GM21367 (cell line): ENCODE measurements at regions not wholly inside any gene's neighbourhood (a gene's known extent, or its start where the extent isn't known, plus 50 kb on each side); places are given as distances from the start of the nearest gene placed in this dataset.
"Not testable (repeated sequence)": the region's sequence is repeated elsewhere in the genome, so short reads cannot be mapped to it uniquely, and the experiment has no call there.

Source experiments
- ATAC-seq: cut with Tn5 transposase; IDR thresholded peaks from one replicate; pipeline ENCODE4 v1.9.1; 2021; ENCODE audit not compliant: unreplicated experiment

DNA sequence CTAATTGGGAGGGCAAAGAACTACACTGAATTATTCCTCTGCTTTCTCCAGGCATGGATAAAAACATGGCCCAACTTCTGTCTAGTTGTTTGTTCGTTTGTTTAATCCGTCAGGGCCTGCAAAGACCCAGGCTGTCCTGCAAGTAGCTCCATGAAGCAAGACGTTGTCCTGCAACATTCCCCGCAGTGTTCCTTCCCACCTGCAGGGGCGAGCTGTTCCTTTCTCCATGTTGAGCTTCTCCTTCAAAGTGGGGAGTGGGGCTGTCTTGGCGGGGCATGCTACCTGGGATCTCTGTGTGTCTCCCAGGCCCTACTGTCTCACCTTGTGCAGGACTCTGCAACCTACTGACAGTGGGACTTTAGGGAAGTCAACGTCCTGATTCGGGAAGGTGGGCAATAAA lies 264.0 kb upstream of the SMIM21 start:
- ATAC-seq = no peak

DNA sequence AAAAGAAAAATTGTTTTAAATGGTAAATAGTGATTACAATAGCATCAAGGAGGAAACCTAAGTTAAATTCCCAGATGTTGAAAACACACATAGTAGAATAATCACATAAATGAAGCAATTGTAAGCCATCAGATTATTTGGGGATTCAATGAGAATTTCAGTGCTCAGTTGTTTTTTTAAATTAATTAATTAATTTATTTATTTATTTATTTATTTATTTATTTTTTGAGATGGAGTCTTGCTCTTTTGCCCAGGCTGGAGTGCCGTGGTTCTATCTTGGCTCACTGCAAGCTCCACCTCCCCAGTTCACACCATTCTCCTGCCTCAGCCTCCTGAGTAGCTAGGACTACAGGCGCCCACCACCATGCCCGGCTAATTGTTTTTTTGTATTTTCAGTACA lies 262.8 kb upstream of the SMIM21 start:
- not testable (repeated sequence) for ATAC-seq

- no peak for ATAC-seq
Measured at GRCh38 chr18:75687626-75688025, 260.1 kb upstream of the SMIM21 start.

- no peak for ATAC-seq
Measured at GRCh38 chr18:75683426-75683825, 255.9 kb upstream of the SMIM21 start.

- ATAC-seq = no peak
Measured at GRCh38 chr18:75681538-75682115, 254.1 kb upstream of the SMIM21 start.

GRCh38 chr18:75679331-75679730 lies 251.8 kb upstream of the SMIM21 start:
- no peak for ATAC-seq

GRCh38 chr18:75678627-75679026 lies 251.1 kb upstream of the SMIM21 start:
- no peak for ATAC-seq

DNA sequence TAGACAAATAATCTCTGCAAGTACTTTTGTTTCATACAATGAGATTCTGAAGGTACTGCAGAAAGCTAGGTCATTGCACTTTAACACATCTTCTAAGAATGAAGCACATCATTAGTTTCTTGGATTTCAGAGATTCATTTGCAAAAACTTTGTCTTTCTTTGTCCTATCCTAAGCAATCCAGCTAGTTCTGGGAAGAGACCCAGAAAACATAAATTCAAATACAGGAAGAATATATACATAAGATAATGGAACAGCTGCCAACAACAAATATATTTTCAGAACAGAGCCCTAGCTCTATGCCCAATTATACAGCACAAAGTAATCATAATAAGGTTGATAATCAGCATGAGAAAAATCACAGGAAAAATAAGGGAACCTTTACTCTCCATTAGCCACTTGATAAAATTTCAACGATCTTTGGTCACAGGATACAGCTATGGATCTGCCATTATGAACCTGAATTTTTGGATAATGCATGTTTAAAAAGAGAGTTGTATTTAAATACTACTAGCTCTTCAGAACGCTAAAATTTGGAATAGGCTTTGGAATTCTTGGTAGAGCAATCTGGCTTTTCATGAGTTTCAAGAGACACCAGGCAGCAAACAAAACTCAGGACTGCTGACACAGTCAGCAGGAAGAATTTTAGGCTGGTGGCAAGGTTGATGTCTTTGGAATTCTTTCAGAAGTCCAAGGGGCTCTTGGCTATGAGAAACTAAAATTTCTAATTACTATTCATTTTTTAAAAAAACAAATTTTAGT lies 250.4 kb upstream of the SMIM21 start:
- no peak for ATAC-seq

DNA sequence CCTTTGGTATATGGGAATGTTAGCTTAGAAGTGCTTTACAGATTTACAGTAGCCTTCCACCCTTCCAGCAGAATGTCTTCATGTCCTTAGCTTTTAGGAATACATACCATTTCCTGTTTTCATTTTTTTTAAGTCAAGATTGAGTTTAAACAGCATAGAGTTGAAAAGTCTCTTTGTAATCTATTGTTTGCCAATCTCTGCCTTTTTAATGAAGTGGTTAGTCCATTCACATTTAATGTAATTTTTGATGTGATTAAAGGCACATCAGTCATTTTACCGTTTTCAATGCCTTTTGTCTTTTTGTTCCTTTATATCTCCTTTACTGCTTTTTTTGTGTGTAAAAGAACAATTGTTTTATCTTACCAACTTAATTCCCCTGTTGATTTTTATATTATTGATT lies 233.4 kb upstream of the SMIM21 start:
- ATAC-seq = no peak

DNA sequence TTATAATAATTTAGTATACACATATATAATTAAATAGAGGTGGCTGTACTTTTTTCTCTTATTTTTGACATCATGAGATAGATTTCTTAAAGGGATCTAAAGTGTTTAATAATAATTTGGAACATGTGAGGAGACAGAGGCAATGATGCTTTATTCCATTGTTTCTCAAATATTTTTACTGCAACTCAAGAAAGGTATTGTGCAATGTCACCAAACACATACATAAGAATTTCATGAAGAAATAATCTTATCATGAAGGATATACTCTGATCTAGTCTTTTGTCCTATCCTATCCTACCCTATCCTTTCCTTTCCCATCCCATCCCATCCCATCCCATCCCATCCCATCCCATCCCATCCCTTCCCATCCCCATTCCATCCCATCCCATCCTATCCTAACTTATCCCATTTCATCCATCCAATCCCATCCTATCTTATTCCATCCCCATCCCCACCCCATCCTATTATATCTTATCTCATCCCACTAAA lies 232.1 kb upstream of the SMIM21 start:
- ATAC-seq = no peak

- ATAC-seq = no peak
Measured at GRCh38 chr18:75658330-75658729, 230.8 kb upstream of the SMIM21 start.

- no peak for ATAC-seq
Measured at GRCh38 chr18:75656563-75657247, 229.2 kb upstream of the SMIM21 start.

- ATAC-seq = no peak
Measured at GRCh38 chr18:75656035-75656434, 228.5 kb upstream of the SMIM21 start.

DNA sequence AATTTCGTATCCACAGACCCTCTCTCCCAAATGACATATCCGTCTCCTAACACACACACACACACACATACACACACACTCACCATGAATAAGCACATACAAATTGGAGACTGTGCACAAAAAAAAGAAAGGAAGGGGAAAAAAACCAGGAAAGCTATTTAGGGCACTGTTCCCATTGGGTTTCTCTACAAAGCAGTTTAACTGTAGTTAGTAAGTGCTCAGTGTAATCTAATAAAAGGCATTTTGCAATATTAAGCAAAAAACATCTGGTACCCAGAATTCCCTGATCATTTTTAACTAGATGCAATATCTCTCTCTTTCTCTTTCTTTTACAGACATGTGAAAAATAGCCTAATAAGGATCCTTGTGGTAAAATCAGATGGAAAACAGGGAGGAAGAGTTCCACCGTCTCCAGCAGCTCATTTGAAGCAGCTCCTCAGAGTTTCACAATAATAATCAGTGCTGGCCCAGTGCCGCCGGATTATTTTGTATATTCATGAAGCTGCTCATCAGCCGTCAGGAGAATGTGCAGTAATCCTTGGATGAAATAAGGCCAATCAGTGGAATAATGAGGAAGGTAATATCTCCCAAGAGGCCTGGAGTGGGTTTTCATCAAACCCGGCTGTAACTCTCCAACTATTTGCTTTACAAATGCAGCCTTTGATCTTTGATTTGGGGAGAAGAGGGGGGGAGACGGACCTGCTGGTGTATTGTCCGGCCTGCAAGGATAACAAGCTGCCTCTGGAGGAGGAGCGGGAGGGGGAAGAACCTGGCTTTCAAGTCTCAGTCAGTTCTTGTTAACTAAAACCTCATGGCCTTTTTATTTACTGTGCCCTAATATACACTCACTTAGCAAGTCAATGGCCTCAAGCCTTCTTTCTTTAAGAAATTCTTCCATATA lies 227.6 kb upstream of the SMIM21 start:
- ATAC-seq = no peak

GRCh38 chr18:75654386-75654785 lies 226.9 kb upstream of the SMIM21 start:
- ATAC-seq = no peak

GRCh38 chr18:75652528-75652927 lies 225.0 kb upstream of the SMIM21 start:
- no peak for ATAC-seq

DNA sequence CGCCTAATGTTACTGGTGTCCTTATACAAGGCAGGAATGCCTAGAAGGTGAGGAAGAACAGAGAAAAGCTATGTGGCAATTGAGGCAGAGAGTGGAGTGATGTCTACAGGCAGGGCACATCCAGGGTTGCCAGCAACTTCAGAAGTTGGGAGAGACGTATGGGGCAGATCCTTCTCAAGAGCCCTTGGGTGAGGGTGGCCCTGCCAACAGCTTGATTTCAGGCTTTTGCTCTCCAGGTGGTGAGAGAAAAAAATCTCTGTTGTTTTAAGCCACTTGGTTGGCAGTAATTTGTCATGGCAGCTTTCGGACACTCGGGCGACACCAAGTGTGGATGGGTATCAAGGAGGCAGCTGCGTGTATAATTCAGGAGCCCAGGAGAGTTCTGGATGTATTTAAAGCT lies 217.4 kb upstream of the SMIM21 start:
- ATAC-seq = no peak

- ATAC-seq = no peak
Measured at GRCh38 chr18:75643083-75643482, 215.6 kb upstream of the SMIM21 start.

- ATAC-seq = no peak
Measured at GRCh38 chr18:75639472-75639831, 211.9 kb upstream of the SMIM21 start.

DNA sequence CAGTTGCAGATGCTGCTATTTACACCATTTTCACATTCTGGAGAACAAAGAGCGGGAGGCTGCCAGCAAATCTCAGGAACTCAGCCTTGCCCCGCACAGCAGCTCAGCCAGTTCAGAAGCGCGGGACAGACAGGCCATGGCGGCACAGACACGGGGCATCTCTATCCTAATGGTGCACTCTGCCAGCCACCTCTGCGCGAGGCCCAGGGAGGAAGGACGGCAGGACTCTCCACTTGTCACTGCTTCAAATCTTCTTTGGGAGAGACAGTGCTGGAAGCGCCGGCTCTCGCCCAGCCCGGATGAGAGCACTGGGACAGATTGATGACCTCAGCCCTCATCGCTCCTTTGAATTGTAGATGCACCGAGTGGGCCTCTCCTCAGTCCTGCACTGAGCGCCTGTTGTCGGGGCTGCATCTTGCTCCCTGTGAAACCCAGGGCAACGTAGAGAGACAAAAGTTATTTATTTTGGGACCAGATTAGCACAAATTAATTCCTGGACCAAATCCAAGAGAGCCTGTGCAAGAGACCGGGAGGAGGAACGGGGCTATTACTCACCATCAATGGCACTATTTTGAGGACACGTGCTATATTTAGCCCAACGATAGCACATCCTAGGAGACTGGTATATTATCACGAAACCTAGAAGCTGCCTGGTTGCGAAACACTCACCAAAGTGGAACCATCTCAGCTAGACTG lies 211.4 kb upstream of the SMIM21 start:
- no peak for ATAC-seq
